DND-41 (cell line): ENCODE measurements at regions not wholly inside any gene's neighbourhood (a gene's known extent, or its start where the extent isn't known, plus 50 kb on each side); places are given as distances from the start of the nearest gene placed in this dataset.

Source experiments
- CTCF ChIP-seq: IDR thresholded peaks from 2 replicates; pipeline ENCODE4 v1.5.1; 2012; ENCODE audit warnings: borderline replicate concordance, low read length, moderate library complexity, mild to moderate bottlenecking; ENCODE audit not compliant: poor library complexity, severe bottlenecking; ENCODE audit errors: extremely low read depth
- EZH2 ChIP-seq: IDR thresholded peaks from 3 replicates; pipeline ENCODE4 v1.6.1; 2012; ENCODE audit warnings: borderline replicate concordance, low read depth, mild to moderate bottlenecking, moderate library complexity, low read length, inconsistent platforms; ENCODE audit not compliant: severe bottlenecking

GRCh38 chr2:100632037-100632436 is 69.2 kb downstream of the PDCL3 start:
- TF ChIP-seq CTCF: no peak
- no peak for TF ChIP-seq EZH2
